ENCODE measurements at regions not wholly inside any gene's neighbourhood (a gene's known extent, or its start where the extent isn't known, plus 50 kb on each side); places are given as distances from the start of the nearest gene placed in this dataset.

DNA sequence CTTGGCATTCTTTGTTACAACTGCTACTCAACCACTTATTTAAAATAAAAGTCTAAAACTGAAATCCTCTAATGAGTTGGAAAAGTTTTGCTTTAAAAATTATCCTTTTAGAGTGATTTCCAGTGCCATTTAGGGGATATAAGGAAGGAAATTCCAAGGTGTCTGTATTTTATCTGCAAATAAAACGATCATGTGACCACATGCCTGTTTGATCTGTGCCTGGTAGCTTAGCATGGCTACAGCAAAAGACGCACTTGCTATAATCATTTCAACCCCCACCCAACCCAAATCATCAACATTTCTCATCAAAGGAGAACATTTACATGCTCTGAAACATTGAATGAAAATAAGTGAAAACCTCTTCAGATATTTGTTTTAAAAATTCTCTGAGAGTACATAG, 615.1 kb downstream of the IRS1 start:
- TF ChIP-seq, protein P1, sequence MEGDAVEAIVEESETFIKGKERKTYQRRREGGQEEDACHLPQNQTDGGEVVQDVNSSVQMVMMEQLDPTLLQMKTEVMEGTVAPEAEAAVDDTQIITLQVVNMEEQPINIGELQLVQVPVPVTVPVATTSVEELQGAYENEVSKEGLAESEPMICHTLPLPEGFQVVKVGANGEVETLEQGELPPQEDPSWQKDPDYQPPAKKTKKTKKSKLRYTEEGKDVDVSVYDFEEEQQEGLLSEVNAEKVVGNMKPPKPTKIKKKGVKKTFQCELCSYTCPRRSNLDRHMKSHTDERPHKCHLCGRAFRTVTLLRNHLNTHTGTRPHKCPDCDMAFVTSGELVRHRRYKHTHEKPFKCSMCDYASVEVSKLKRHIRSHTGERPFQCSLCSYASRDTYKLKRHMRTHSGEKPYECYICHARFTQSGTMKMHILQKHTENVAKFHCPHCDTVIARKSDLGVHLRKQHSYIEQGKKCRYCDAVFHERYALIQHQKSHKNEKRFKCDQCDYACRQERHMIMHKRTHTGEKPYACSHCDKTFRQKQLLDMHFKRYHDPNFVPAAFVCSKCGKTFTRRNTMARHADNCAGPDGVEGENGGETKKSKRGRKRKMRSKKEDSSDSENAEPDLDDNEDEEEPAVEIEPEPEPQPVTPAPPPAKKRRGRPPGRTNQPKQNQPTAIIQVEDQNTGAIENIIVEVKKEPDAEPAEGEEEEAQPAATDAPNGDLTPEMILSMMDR (IDR thresholded peaks at IDR 0.05; ENCODE audit: unreplicated experiment in 3 of 3): no peak
- no peaks in the 10 kb centered on the region for H3K36me3 Mint-ChIP-seq (ENCODE audit: low read depth)
- peaks cover 47% of the 10 kb centered on the region for H3K4me1 Mint-ChIP-seq
- peaks cover 3% of the 10 kb centered on the region for H3K9me3 Mint-ChIP-seq
- H3K27me3 Mint-ChIP-seq (ENCODE audit: low read depth): no peaks in the 10 kb centered on the region
- H3K27ac Mint-ChIP-seq: peak overlapping the region in 2 of 3 experiments; percentile 78 to 90
- no peak overlapping the region for H3K4me3 Mint-ChIP-seq

DNA sequence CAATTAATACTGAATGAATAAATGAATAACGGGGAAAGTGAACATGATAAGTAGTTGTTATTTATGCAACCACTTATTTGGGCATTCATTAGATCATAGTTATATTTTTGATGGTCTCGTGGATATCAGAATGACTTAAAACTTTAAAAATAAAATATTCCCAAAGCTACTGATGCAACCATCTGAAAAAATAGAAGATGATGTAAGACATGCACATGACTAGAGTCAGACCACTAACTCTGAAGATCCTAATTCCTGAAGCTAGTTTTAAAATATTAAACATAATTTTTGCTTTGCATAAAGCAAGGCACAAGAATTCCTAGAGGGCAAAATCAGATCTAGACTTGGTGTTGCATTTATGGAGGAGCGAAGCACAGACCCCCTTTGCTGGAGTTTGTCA, 616.1 kb downstream of the IRS1 start:
- Mint-ChIP-seq H3K4me1 (peaks cover 40% of the 10 kb centered on the region), H3K27me3 (ENCODE audit: low read depth) (no peaks in the 10 kb centered on the region), H3K36me3 (ENCODE audit: low read depth) (no peaks in the 10 kb centered on the region), H3K9me3 (peaks cover 3% of the 10 kb centered on the region), H3K27ac (no peak overlapping the region), H3K4me3 (no peak overlapping the region)
- TF ChIP-seq, protein P1 (IDR thresholded peaks at IDR 0.05; ENCODE audit: unreplicated experiment in 3 of 3): no peak

DNA sequence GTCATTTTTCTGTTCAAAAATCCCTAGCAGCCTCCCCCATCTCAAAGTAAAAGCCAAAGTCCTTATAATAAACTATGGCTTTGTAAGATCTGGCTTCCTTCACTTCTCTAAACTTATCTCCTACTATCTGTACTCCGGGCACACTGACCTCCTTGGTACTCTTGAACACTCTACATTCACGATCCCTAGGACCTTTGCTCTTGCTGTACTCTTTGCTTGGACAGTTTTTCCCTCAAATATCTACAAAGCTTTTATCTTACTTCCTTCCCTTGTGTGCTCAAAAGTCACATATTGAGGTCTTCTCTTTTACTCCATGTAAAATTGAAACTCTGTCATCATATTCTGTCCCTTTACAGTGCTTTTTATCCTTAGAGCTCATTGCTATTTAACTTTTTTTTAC, 616.6 kb downstream of the IRS1 start:
- Mint-ChIP-seq H3K9me3 (peaks cover 5% of the 10 kb centered on the region), H3K36me3 (ENCODE audit: low read depth) (no peaks in the 10 kb centered on the region), H3K27ac (peak overlapping the region in 1 of 3 experiments; percentile 1), H3K4me3 (no peak overlapping the region), H3K27me3 (ENCODE audit: low read depth) (no peaks in the 10 kb centered on the region), H3K4me1 (peaks cover 35% of the 10 kb centered on the region)
- TF ChIP-seq, protein P1 (IDR thresholded peaks at IDR 0.05; ENCODE audit: unreplicated experiment in 3 of 3): no peak

DNA sequence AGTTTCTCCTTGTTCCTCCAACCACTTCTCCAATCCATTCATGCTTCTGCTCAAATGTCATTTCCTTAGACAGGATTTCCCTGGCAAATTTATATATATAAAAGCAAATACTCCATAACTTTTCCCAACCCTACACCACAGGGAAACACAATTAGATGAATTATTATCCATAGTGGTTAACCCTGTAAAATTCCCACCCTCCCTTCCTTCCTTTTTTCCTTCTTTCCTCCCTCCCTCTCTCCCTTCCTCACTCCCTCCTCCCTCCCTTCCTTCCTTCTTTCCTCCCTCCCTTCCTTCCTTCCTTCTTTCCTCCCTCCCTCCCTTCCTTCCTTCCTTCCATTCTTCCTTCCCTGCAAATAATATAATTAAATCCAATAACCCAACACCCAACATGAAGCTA, 617.7 kb downstream of the IRS1 start:
- Mint-ChIP-seq H3K36me3 (ENCODE audit: low read depth) (no peaks in the 10 kb centered on the region), H3K4me1 (peaks cover 23% of the 10 kb centered on the region), H3K27me3 (ENCODE audit: low read depth) (no peaks in the 10 kb centered on the region), H3K9me3 (peaks cover 6% of the 10 kb centered on the region), H3K27ac (peak overlapping the region in 1 of 3 experiments; percentile 3), H3K4me3 (no peak overlapping the region)
- TF ChIP-seq, protein P1 (IDR thresholded peaks at IDR 0.05; ENCODE audit: unreplicated experiment in 3 of 3): no peak

DNA sequence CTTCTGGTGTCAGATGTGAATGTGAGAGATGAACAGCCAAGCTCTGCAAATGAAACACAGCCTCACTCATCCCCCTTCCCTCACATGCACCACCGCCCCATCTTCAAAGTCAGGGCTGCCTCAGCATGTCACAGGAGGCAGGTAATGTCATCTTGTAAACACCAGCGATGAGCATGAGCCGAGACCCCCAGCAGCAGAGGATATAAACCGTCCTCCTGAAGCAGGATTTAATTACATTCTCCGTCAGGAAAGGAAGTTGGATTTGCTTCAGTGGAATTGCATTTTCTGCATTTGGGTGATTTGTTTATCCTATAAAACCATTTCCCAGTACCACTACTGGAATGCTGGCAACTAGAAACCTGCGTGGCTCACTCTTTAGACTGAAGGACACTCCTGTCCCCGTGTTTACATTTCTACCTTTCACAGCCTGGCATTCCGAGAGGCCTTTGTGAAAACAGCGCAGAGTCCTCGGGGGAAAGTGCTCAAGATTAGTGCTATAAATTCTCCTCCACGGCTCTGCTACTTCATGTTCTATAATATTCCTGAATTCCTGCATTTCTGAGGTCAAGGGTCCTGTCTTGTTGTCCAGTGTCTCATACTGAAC, 619.2 kb downstream of the IRS1 start:
- H3K4me3 Mint-ChIP-seq: no peak overlapping the region
- TF ChIP-seq, protein P1 (IDR thresholded peaks at IDR 0.05; ENCODE audit: unreplicated experiment in 3 of 3): no peak
- peaks cover 3% of the 10 kb centered on the region for H3K27me3 Mint-ChIP-seq (ENCODE audit: low read depth)

DNA sequence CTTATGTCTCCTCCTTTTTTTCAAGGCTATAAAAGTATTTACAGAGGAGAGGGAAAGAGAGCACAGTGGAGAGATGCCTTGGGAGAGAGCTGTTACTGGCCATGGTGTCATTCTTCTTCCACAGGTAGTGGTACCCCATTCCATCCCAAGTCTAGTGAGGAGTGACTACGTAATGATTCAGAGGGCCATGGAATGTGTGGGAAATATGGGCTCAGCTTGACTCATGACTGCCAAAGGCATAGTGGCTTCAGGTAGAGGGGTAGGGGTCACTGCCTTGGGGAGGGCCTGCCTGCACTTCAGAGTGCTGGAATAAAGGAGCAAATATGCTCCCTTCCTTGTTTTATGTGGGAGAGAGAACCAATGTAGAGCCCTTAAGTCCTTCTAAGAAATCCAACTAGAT, 620.6 kb downstream of the IRS1 start:
- Mint-ChIP-seq H3K36me3 (ENCODE audit: low read depth) (no peaks in the 10 kb centered on the region), H3K27me3 (ENCODE audit: low read depth) (peaks cover 3% of the 10 kb centered on the region)

More for the DNA sequence above, 619.2 kb downstream of the IRS1 start:
- H3K9me3 Mint-ChIP-seq: peaks cover 9% of the 10 kb centered on the region
- peaks cover 15% of the 10 kb centered on the region for H3K4me1 Mint-ChIP-seq
- H3K27ac Mint-ChIP-seq: no peak overlapping the region
- H3K36me3 Mint-ChIP-seq (ENCODE audit: low read depth): no peaks in the 10 kb centered on the region

More for the DNA sequence above, 620.6 kb downstream of the IRS1 start:
- Mint-ChIP-seq H3K4me3 (no peak overlapping the region), H3K27ac (no peak overlapping the region), H3K9me3 (peaks cover 9% of the 10 kb centered on the region), H3K4me1 (peaks cover 5% of the 10 kb centered on the region)
- TF ChIP-seq, protein P1 (IDR thresholded peaks at IDR 0.05; ENCODE audit: unreplicated experiment in 3 of 3): no peak

All from nephron (organoid).